Loucy (cell line): ENCODE measurements at regions not wholly inside any gene's neighbourhood (a gene's known extent, or its start where the extent isn't known, plus 50 kb on each side); places are given as distances from the start of the nearest gene placed in this dataset.

Source experiments
- CTCF ChIP-seq: fragments of 200-600 bp; sonication (generic); conservative IDR thresholded peaks from 2 replicates; pipeline ENCODE4 v1.5.1; 2014; ENCODE audit warnings: mild to moderate bottlenecking, antibody characterized with exemption, low read length
- EZH2phosphoT487 ChIP-seq: fragments of 200-600 bp; IDR thresholded peaks from 2 replicates; pipeline ENCODE4 v1.6.1; 2018; ENCODE audit warnings: antibody characterized with exemption, mild to moderate bottlenecking, moderate library complexity, borderline replicate concordance

- TF ChIP-seq CTCF (no peak), EZH2phosphoT487 (no peak)
Observed at GRCh38 chr4:100819505-100819904, 301.7 kb upstream of the EMCN start.
